Keratinocyte (primary cell): ENCODE measurements at regions not wholly inside any gene's neighbourhood (a gene's known extent, or its start where the extent isn't known, plus 50 kb on each side); places are given as distances from the start of the nearest gene placed in this dataset.

Experiments used
- DNase-seq: peaks from one replicate; pipeline ENCODE4 v3.0.0-alpha.2; 2011; ENCODE audit warnings: low read depth, missing footprints, low spot score
- FAIRE-seq: peaks from 2 replicates; lab custom pipeline; 2011; peaks lifted over from hg19 to GRCh38; lab: Jason Lieb, UNC
- H2AFZ ChIP-seq: 2 replicates; pipeline ENCODE4 v1.6.0; 2012; ENCODE audit warnings: low read length, control low read depth, inconsistent platforms; ENCODE audit not compliant: control insufficient read depth
- H3K27ac ChIP-seq: 2 replicates; pipeline ENCODE4 v1.5.1; 2011; ENCODE audit warnings: low read length; ENCODE audit not compliant: control insufficient read depth, insufficient read depth
- H3K27me3 ChIP-seq: 3 replicates; pipeline ENCODE4 v1.6.0; 2011; ENCODE audit warnings: low read length; ENCODE audit not compliant: control insufficient read depth, insufficient read depth; ENCODE audit errors: extremely low read depth
- H3K36me3 ChIP-seq, 2 experiments: 2 replicates in 1 of 2; 3 replicates in 1 of 2; pipeline ENCODE4 v1.5.1; 2011; ENCODE audit warnings: low read length in 2 of 2, mild to moderate bottlenecking in 1 of 2; ENCODE audit not compliant: control insufficient read depth in 2 of 2, insufficient read depth in 2 of 2; ENCODE audit errors: extremely low read depth in 1 of 2
- H3K4me1 ChIP-seq: 3 replicates; pipeline ENCODE4 v1.5.1; 2011; ENCODE audit warnings: low read length; ENCODE audit not compliant: control insufficient read depth, insufficient read depth; ENCODE audit errors: extremely low read depth
- H3K4me2 ChIP-seq: 3 replicates; pipeline ENCODE4 v1.6.0; 2011; ENCODE audit warnings: low read depth, low read length; ENCODE audit not compliant: control insufficient read depth, insufficient read depth; ENCODE audit errors: extremely low read depth
- H3K4me3 ChIP-seq, 3 experiments: fragments of 200-600 bp in 1 of 3; sonication (generic) in 1 of 3; 2 replicates in 2 of 3; 3 replicates in 1 of 3; pipeline ENCODE4 v1.5.1; 2011 to 2016; ENCODE audit warnings: low read length in 3 of 3, mild to moderate bottlenecking in 3 of 3, control low read depth in 2 of 3, inconsistent platforms in 1 of 3, low read depth in 1 of 3, mixed read lengths in 1 of 3, mixed run types in 1 of 3, moderate library complexity in 1 of 3; ENCODE audit not compliant: control insufficient read depth in 2 of 3, insufficient read depth in 2 of 3; ENCODE audit errors: extremely low read depth in 1 of 3
- H3K79me2 ChIP-seq: 2 replicates; pipeline ENCODE4 v1.6.0; 2012; ENCODE audit warnings: low read length; ENCODE audit not compliant: control insufficient read depth, insufficient read depth
- H3K9ac ChIP-seq: 3 replicates; pipeline ENCODE4 v1.6.0; 2011; ENCODE audit warnings: low read length; ENCODE audit not compliant: control insufficient read depth, insufficient read depth; ENCODE audit errors: extremely low read depth
- H3K9me1 ChIP-seq: 3 replicates; pipeline ENCODE4 v1.6.0; 2011; ENCODE audit warnings: low read length; ENCODE audit not compliant: control insufficient read depth, insufficient read depth; ENCODE audit errors: extremely low read depth
- H3K9me3 ChIP-seq: 2 replicates; pipeline ENCODE4 v1.5.1; 2012; ENCODE audit warnings: low read depth, low read length; ENCODE audit not compliant: control insufficient read depth
- H4K20me1 ChIP-seq: 3 replicates; pipeline ENCODE4 v1.6.0; 2011; ENCODE audit warnings: low read length; ENCODE audit not compliant: control insufficient read depth, insufficient read depth; ENCODE audit errors: extremely low read depth
- EZH2 ChIP-seq: IDR thresholded peaks from one replicate; pipeline ENCODE4 v1.6.1; 2012; ENCODE audit warnings: inconsistent platforms, mild to moderate bottlenecking, low read length, moderate library complexity
- dilution Hi-C: fragments of 300-500 bp; cut with MboI; formaldehyde crosslinking; loops from one replicate; pipeline ENCODE4 v1.7.0; 2020; ENCODE audit warnings: low sequenced_read_pairs; ENCODE audit not compliant: extremely low pct_ligation_motif_present
- TF ChIP-seq, protein P1 (sequence below), 3 experiments: IDR thresholded peaks in 1 of 3; conservative IDR thresholded peaks in 1 of 3; optimal IDR thresholded peaks in 1 of 3; 2 replicates in 2 of 3; 3 replicates in 1 of 3; pipeline versions ENCODE3 to v1.5.1; 2011; ENCODE audit warnings: low read length in 3 of 3, mild to moderate bottlenecking in 3 of 3, moderate library complexity in 2 of 3, control low read depth in 1 of 3, inconsistent platforms in 1 of 3; ENCODE audit not compliant: insufficient read depth in 2 of 3; ENCODE audit errors: extremely low read depth in 1 of 3

DNA sequence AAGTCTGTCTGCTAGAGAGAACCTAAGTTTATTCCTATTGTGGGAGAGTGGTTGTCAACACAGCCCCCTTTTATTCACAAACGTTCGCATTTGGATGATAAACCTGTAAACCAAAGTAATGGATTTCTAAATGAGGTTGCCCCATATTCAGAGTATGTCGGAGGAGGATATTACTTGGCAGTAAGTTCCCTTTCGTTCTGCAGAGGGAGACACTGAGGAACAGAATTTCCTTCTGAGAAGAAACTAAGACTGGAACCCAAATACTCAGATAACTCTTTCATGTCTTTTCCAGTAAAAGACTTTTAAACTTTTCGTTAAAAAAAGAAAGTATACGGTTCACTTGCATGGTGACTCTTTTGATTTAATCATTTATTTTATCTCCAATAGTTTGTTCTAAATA is 754.6 kb upstream of the MMS22L start:
- DNase-seq = no peak
- Histone ChIP-seq H2AFZ (no peak overlapping the region), H3K4me1 (no peaks in the 10 kb centered on the region), H3K36me3 (no peaks in the 10 kb centered on the region), H3K9me3 (no peaks in the 10 kb centered on the region), H3K27ac (no peak overlapping the region), H3K4me2 (no peak overlapping the region), H4K20me1 (no peaks in the 10 kb centered on the region), H3K79me2 (no peaks in the 10 kb centered on the region), H3K27me3 (no peaks in the 10 kb centered on the region), H3K9me1 (no peaks in the 10 kb centered on the region), H3K9ac (no peak overlapping the region), H3K4me3 (no peak overlapping the region)
- FAIRE-seq = no peak
- dilution Hi-C loops = no loop called here
- TF ChIP-seq EZH2 = no peak
- TF ChIP-seq, protein P1, sequence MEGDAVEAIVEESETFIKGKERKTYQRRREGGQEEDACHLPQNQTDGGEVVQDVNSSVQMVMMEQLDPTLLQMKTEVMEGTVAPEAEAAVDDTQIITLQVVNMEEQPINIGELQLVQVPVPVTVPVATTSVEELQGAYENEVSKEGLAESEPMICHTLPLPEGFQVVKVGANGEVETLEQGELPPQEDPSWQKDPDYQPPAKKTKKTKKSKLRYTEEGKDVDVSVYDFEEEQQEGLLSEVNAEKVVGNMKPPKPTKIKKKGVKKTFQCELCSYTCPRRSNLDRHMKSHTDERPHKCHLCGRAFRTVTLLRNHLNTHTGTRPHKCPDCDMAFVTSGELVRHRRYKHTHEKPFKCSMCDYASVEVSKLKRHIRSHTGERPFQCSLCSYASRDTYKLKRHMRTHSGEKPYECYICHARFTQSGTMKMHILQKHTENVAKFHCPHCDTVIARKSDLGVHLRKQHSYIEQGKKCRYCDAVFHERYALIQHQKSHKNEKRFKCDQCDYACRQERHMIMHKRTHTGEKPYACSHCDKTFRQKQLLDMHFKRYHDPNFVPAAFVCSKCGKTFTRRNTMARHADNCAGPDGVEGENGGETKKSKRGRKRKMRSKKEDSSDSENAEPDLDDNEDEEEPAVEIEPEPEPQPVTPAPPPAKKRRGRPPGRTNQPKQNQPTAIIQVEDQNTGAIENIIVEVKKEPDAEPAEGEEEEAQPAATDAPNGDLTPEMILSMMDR (optimal IDR thresholded peaks at IDR 0.05 in 1 of 3, IDR thresholded peaks at IDR 0.05 in 1 of 3, conservative IDR thresholded peaks at IDR 0.05 in 1 of 3; ENCODE audit: extremely low read depth in 1 of 3, insufficient read depth in 2 of 3, low read length in 3 of 3) = no peak

DNA sequence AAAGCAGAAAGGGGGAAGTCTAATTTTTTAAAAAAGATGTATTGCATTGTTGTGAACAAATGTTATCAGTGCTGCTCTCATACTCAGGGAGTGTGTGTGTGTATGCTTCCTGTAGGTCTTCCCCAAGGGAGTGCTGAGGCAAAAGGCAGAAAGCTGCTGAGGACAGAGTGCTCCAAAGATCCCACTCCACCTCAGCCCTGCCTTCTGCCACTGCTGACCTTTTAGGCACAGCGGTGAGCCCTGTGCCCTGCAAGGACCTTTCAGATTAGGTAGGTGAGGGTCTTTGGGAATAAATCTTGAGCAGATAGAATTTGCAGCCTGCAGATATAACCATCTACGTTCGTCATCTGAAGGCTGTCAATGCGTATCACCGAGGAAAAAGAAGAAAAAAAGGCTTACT is 756.4 kb upstream of the MMS22L start:
- Histone ChIP-seq H3K4me1 (no peaks in the 10 kb centered on the region), H3K4me2 (no peak overlapping the region), H3K27ac (no peak overlapping the region), H3K9me1 (no peaks in the 10 kb centered on the region), H3K79me2 (no peaks in the 10 kb centered on the region), H3K9ac (no peak overlapping the region), H2AFZ (no peak overlapping the region), H4K20me1 (no peaks in the 10 kb centered on the region), H3K9me3 (no peaks in the 10 kb centered on the region), H3K27me3 (no peaks in the 10 kb centered on the region), H3K36me3 (no peaks in the 10 kb centered on the region), H3K4me3 (no peak overlapping the region)
- dilution Hi-C loops = no loop called here
- TF ChIP-seq, protein P1 (optimal IDR thresholded peaks at IDR 0.05 in 1 of 3, IDR thresholded peaks at IDR 0.05 in 1 of 3, conservative IDR thresholded peaks at IDR 0.05 in 1 of 3; ENCODE audit: extremely low read depth in 1 of 3, insufficient read depth in 2 of 3, low read length in 3 of 3) = no peak
- no peak for TF ChIP-seq EZH2
- DNase-seq (no peak), FAIRE-seq (no peak)
